Activated CD8-positive, alpha-beta memory T cell treated with anti-CD3 and anti-CD28 coated beads for 4 hours (primary cell): ENCODE measurements at regions not wholly inside any gene's neighbourhood (a gene's known extent, or its start where the extent isn't known, plus 50 kb on each side); places are given as distances from the start of the nearest gene placed in this dataset.
"Not testable (repeated sequence)": the region's sequence is repeated elsewhere in the genome, so short reads cannot be mapped to it uniquely, and the experiment has no call there.

ENCODE experiments used
- DNase-seq, 2 donors: peaks; one replicate each; pipeline ENCODE4 v3.0.0-alpha.2; 2020; ENCODE audit warnings: low read depth in 2 of 2

GRCh38 chr11:34001557-34002064 lies 49.9 kb upstream of the CAPRIN1 start:
- no peak for DNase-seq

GRCh38 chr11:33999393-33999792 lies 52.1 kb upstream of the CAPRIN1 start:
- DNase-seq = no peak

- no peak for DNase-seq
Measured at GRCh38 chr11:33997584-33998251, 53.8 kb upstream of the CAPRIN1 start.

- peak; percentile 53 to 58 for DNase-seq
Measured at GRCh38 chr11:33996498-33997454, 54.8 kb upstream of the CAPRIN1 start.

- DNase-seq = no peak
Measured at GRCh38 chr11:33994937-33995336, 56.6 kb upstream of the CAPRIN1 start.

- not testable (repeated sequence) for DNase-seq
Measured at GRCh38 chr11:33991136-33991535, 60.4 kb upstream of the CAPRIN1 start.

GRCh38 chr11:33990131-33990530 lies 61.4 kb upstream of the CAPRIN1 start:
- not testable (repeated sequence) for DNase-seq

GRCh38 chr11:33989461-33989860 lies 62.1 kb upstream of the CAPRIN1 start:
- no peak for DNase-seq

GRCh38 chr11:33988586-33989370 lies 62.8 kb upstream of the CAPRIN1 start:
- no peak for DNase-seq

- DNase-seq = peak; percentile 56 to 60
Measured at GRCh38 chr11:33987975-33988580, 63.5 kb upstream of the CAPRIN1 start.

- no peak for DNase-seq
Measured at GRCh38 chr11:33987545-33987944, 64.0 kb upstream of the CAPRIN1 start.

- DNase-seq = not testable (repeated sequence)
Measured at GRCh38 chr11:33986597-33987501, 64.7 kb upstream of the CAPRIN1 start.

GRCh38 chr11:33984682-33985389 lies 66.7 kb upstream of the CAPRIN1 start:
- no peak for DNase-seq

GRCh38 chr11:33982661-33983060 lies 68.9 kb upstream of the CAPRIN1 start:
- DNase-seq = no peak

- DNase-seq = no peak
Measured at GRCh38 chr11:33980897-33981296, 70.6 kb upstream of the CAPRIN1 start.

- DNase-seq = no peak
Measured at GRCh38 chr11:33978376-33978775, 73.2 kb upstream of the CAPRIN1 start.

- DNase-seq = no peak
Measured at GRCh38 chr11:33977676-33978075, 73.9 kb upstream of the CAPRIN1 start.

GRCh38 chr11:33976495-33977199 lies 74.9 kb upstream of the CAPRIN1 start:
- DNase-seq = no peak

GRCh38 chr11:33974804-33975203 lies 76.7 kb upstream of the CAPRIN1 start:
- DNase-seq = no peak
